ENCODE measurements at regions not wholly inside any gene's neighbourhood (a gene's known extent, or its start where the extent isn't known, plus 50 kb on each side); places are given as distances from the start of the nearest gene placed in this dataset.
A peak's percentile ranks its signal among the peaks of the same experiment; 100 is the strongest.

DNA sequence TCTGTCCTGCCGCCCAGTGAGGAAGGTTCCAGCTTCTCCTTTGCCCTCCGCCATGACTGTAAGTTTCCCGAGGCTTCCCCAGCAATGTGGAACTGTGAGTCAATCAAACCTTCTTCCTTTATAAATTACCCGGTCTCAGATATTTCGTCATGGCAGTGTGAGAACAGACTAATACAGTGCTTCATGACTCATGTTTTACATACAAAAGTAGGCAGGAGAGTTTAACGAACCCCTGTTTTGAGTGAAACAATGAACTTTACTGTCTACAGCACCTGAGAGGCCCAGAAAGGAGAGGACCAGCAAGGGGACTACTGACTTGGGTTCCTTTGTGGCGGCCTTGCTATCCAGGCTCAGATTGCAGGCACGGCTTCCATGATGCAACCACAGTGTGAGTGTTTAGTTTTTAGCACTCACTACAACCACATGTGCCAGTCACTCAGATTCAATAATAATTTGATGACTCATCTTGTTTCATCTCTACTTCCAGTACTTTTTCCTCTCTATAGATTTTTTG is 139.1 kb upstream of the CLINT1 start:
- no peak for DNase-seq (ENCODE audit: low read depth)
- no peak overlapping the region for H3K4me3 ChIP-seq (ENCODE audit: low read length)
- TF ChIP-seq, protein P1, sequence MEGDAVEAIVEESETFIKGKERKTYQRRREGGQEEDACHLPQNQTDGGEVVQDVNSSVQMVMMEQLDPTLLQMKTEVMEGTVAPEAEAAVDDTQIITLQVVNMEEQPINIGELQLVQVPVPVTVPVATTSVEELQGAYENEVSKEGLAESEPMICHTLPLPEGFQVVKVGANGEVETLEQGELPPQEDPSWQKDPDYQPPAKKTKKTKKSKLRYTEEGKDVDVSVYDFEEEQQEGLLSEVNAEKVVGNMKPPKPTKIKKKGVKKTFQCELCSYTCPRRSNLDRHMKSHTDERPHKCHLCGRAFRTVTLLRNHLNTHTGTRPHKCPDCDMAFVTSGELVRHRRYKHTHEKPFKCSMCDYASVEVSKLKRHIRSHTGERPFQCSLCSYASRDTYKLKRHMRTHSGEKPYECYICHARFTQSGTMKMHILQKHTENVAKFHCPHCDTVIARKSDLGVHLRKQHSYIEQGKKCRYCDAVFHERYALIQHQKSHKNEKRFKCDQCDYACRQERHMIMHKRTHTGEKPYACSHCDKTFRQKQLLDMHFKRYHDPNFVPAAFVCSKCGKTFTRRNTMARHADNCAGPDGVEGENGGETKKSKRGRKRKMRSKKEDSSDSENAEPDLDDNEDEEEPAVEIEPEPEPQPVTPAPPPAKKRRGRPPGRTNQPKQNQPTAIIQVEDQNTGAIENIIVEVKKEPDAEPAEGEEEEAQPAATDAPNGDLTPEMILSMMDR (conservative IDR thresholded peaks at IDR 0.05; ENCODE audit: low read depth, low read length): no peak

DNA sequence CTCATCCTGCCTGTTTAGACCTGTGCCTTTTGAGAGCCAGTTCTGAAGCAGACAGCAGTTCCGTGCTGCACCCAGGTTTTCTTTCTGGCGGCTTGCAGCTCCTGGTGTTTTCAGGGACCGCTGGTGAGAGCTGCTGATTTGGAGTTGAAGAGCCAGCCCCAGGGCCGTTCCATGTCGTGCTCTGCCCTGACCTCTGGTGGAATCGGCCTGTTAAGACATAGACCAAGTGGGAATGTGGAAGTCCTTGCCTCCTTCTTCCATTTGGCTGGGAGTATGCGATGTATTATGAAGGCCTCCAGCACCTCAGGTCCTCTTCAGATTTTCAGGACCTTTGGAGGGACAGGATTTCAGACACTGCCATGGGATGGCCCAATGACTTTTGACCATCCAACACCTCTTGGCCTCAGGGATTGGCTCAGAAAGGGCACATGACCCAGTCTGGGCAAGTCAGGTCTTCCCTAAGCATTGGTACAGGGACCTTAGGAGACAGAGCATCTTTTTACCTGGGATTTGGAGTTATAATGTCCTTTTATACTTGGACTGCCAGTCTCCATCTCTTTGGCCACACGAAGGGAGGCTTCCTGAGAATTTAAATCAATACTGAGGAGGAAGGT is 136.1 kb upstream of the CLINT1 start:
- H3K4me3 ChIP-seq (ENCODE audit: low read length): no peak overlapping the region
- TF ChIP-seq, protein P1 (conservative IDR thresholded peaks at IDR 0.05; ENCODE audit: low read depth, low read length): peak; percentile 85
- no peak for DNase-seq (ENCODE audit: low read depth)

DNA sequence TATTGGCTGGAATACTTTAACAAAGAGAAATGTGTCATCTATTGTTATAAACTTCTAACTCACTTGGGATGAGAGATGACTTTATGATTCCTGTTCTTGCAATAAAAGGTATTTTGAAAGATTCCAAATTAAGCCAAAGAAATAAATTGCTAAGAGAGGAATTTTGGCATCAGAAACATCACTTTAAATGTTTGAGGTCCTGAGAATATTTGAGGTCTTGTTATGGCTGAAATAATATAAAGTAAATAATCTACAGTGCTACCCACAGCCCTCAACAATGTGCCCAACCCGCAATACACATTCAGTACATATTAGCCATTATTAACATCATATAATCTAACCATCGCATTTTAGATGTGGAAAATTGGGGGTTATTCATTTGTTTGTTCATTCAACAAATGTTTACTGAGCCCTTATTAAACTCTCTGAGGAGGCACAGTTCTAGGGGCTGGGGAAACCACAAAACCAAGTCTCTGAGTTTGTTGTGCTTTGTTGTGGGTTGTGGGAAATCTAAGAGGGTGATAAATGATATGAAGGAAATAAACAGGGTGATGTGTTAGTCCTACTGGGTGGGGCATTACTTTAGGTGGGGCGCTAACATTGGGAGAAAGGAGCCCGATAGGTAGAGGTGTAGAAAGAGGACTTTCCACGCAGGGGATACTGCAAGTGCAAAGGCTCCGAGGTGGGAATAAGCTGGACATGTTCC is 135.2 kb upstream of the CLINT1 start:
- no peak overlapping the region for H3K4me3 ChIP-seq (ENCODE audit: low read length)
- DNase-seq (ENCODE audit: low read depth): no peak
- TF ChIP-seq, protein P1 (conservative IDR thresholded peaks at IDR 0.05; ENCODE audit: low read depth, low read length): no peak

DNA sequence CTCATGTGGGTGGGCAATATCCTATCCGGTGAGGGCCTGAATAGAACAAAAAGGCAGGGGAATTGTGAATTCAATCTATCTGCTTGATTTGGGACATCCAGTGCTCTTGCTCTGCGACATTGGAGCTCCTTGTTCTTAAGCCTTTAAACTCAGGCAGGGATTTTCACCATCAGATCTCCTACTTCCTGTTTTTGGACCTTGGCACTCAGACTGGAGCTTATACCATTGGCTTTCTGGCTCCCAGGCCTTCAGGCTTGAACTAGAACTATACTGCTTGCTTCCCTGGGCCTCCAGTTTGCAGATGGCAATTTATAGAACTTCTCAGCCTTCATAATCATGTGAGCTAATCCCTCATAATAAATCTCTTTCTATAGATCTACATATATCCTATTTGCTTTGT is 134.3 kb upstream of the CLINT1 start:
- H3K4me3 ChIP-seq (ENCODE audit: low read length): no peak overlapping the region
- TF ChIP-seq, protein P1 (conservative IDR thresholded peaks at IDR 0.05; ENCODE audit: low read depth, low read length): no peak
- no peak for DNase-seq (ENCODE audit: low read depth)

DNA sequence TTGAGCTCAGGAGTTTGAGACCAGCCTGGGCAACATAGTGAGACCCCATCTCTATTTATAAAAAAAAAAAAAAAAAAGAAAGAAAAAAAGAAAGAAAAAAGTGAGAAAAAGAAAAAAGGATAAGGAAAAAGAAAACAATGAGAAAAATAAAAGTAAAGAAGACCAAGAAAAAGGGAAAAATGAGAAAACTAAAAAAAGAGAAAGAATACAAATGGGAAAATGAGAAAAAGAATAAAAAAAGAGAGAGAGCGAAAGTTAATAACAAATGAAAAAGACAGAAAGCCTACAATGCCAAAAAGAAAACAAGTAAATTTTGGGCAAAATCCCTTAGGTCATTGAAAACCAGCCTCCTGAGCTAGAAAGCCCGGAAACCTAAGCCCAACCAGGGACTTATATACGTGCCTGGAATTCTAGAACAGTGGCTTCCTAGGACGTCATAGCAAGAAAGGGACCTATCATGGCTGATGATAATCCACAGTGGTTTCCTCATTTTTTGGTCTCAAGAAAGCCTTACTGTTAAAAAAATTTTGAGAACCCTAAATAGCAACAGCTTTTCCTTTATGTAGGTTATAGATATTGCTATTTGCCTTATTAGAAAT is 131.7 kb upstream of the CLINT1 start:
- TF ChIP-seq, protein P1 (conservative IDR thresholded peaks at IDR 0.05; ENCODE audit: low read depth, low read length): no peak
- no peak for DNase-seq (ENCODE audit: low read depth)
- no peak overlapping the region for H3K4me3 ChIP-seq (ENCODE audit: low read length)

DNA sequence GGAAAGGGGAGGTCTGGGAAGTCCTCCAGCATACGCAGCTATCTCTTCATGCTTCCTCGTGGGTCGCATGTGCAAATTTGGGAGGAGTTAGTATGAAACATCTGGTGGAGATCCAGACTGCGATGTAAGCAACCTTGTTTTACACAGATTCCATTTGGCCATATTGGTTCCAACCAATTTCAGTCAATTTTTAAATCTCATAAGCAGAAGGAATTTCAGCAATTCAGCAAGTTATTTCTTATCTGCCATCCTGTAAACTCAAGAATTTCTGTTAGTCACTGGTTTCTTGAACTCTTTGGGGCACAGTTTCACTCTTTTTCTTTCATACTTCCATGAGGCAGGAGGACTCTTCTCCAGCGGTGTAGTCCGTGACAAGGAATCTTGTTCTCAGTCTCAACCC is 130.4 kb upstream of the CLINT1 start:
- DNase-seq (ENCODE audit: low read depth): peak; percentile 34

More for the DNA sequence above, 130.4 kb upstream of the CLINT1 start:
- no peak overlapping the region for H3K4me3 ChIP-seq (ENCODE audit: low read length)
- TF ChIP-seq, protein P1 (conservative IDR thresholded peaks at IDR 0.05; ENCODE audit: low read depth, low read length): no peak

All from retinal pigment epithelial cell (primary cell).